HCT116 (cell line): ENCODE measurements at regions not wholly inside any gene's neighbourhood (a gene's known extent, or its start where the extent isn't known, plus 50 kb on each side); places are given as distances from the start of the nearest gene placed in this dataset.

ENCODE experiments used
- ATAC-seq: fragments of 200-7000 bp; cut with Tn5 transposase; 2 replicates; pipeline ENCODE4 v1.9.1; 2020; ENCODE audit warnings: mild to moderate bottlenecking, moderate library complexity
- BruUV-seq: library from RNA; stranded (reverse); fragments of 400-500 nt; replicated peaks from 2 replicates; lab custom pipeline; 2021; lab: Mats Ljungman, UMichigan
- CTCF ChIA-PET: fragments of 300-600 bp; sonication (Branson Sonifier 250); formaldehyde crosslinking; loops from one replicate; lab custom pipeline; 2021; ENCODE audit warnings: antibody characterized with exemption; lab: Charles Lee
- POLR2A ChIA-PET: fragments of 300-600, 350-600 bp; sonication (Branson Sonifier 250); formaldehyde crosslinking; loops from one replicate; lab custom pipeline; 2021; ENCODE audit warnings: antibody characterized with exemption; lab: Charles Lee
- RAD21 ChIA-PET, 2 experiments: fragments of 300-600 bp; sonication (Branson Sonifier 250); formaldehyde crosslinking; loops; one replicate each; lab custom pipeline; 2023; ENCODE audit warnings: low total read pairs in 2 of 2; ENCODE audit not compliant: uncharacterized antibody in 2 of 2, unreplicated experiment in 2 of 2, low non-redundant PET in 1 of 2; lab: Charles Lee
- DNase-seq: peaks from one replicate; pipeline ENCODE4 v3.0.0-alpha.2; 2010; ENCODE audit warnings: low read depth, low spot score
- H2AFZ ChIP-seq: fragments of 200-600 bp; shearing (Covaris generic), sonication (generic); 2 replicates; pipeline ENCODE4 v1.6.1; 2017; ENCODE audit warnings: low read depth, mixed run types, mixed read lengths, antibody characterized with exemption, low read length; ENCODE audit not compliant: poor library complexity, severe bottlenecking
- H3K27ac ChIP-seq: 2 replicates; pipeline ENCODE4 v1.5.1; 2012; ENCODE audit warnings: low read depth, low read length
- H3K27me3 ChIP-seq: fragments of 200-600 bp; sonication (generic); 2 replicates; pipeline ENCODE4 v1.6.1; 2016; ENCODE audit warnings: mixed run types, low read length, mixed read lengths; ENCODE audit not compliant: insufficient read depth
- H3K36me3 ChIP-seq, 2 experiments: fragments of 200-500 bp in 1 of 2; fragments of 200-600 bp in 1 of 2; sonication (Bioruptor generic) in 1 of 2; sonication (generic) in 1 of 2; 2 replicates each; pipeline versions ENCODE4 v1.5.1 to v1.6.1; 2014 to 2016; ENCODE audit warnings: low read length in 2 of 2, inconsistent platforms in 1 of 2, mixed read lengths in 1 of 2, mixed run types in 1 of 2; ENCODE audit not compliant: insufficient read depth in 2 of 2, control insufficient read depth in 1 of 2
- H3K4me1 ChIP-seq, 2 experiments: fragments of 200-600 bp in 1 of 2; sonication (generic) in 1 of 2; 2 replicates each; pipeline versions ENCODE4 v1.5.1 to v1.6.1; 2012 to 2017; ENCODE audit warnings: low read length in 2 of 2, inconsistent platforms in 1 of 2, mild to moderate bottlenecking in 1 of 2, mixed read lengths in 1 of 2, mixed run types in 1 of 2, moderate library complexity in 1 of 2; ENCODE audit not compliant: insufficient read depth in 2 of 2, control insufficient read depth in 1 of 2
- H3K4me2 ChIP-seq: fragments of 200-600 bp; sonication (generic); 2 replicates; pipeline ENCODE4 v1.6.1; 2017; ENCODE audit warnings: mixed run types, low read length, mixed read lengths
- H3K4me3 ChIP-seq, 2 experiments: fragments of 200-600 bp in 1 of 2; sonication (generic) in 1 of 2; replicated peaks in 1 of 2; 2 replicates each; pipeline ENCODE4 v1.5.1; 2011 to 2016; ENCODE audit warnings: low read length in 2 of 2, control low read depth in 1 of 2, low read depth in 1 of 2, mild to moderate bottlenecking in 1 of 2, mixed read lengths in 1 of 2, mixed run types in 1 of 2
- H3K79me2 ChIP-seq: fragments of 200-600 bp; sonication (generic); 2 replicates; pipeline ENCODE4 v1.6.1; 2017; ENCODE audit warnings: mild to moderate bottlenecking, mixed run types, low read length, moderate library complexity, mixed read lengths; ENCODE audit not compliant: insufficient read depth
- H3K9ac ChIP-seq: fragments of 200-600 bp; sonication (generic); 2 replicates; pipeline ENCODE4 v1.6.1; 2016; ENCODE audit warnings: low read length, mixed read lengths
- H3K9me2 ChIP-seq: fragments of 200-600 bp; sonication (generic), shearing (Covaris generic); 2 replicates; pipeline ENCODE4 v1.6.1; 2017; ENCODE audit warnings: mixed run types, mild to moderate bottlenecking, moderate library complexity; ENCODE audit not compliant: insufficient read depth
- H3K9me3 ChIP-seq, 2 experiments: fragments of 200-500 bp in 1 of 2; fragments of 200-600 bp in 1 of 2; sonication (Bioruptor generic) in 1 of 2; sonication (generic) in 1 of 2; 2 replicates each; pipeline ENCODE4 v1.6.1; 2014 to 2017; ENCODE audit warnings: low read length in 2 of 2, mixed read lengths in 2 of 2, inconsistent platforms in 1 of 2, low read depth in 1 of 2, mild to moderate bottlenecking in 1 of 2, mixed run types in 1 of 2, moderate library complexity in 1 of 2; ENCODE audit not compliant: control insufficient read depth in 1 of 2, insufficient read depth in 1 of 2
- H4K20me1 ChIP-seq: fragments of 200-600 bp; sonication (generic), shearing (Covaris generic); 2 replicates; pipeline ENCODE4 v1.6.1; 2017; ENCODE audit warnings: mixed run types, mild to moderate bottlenecking, moderate library complexity; ENCODE audit not compliant: insufficient read depth
- JUND ChIP-seq: IDR thresholded peaks from 2 replicates; pipeline ENCODE4 v1.6.1; 2012
- POLR2A ChIP-seq: IDR thresholded peaks from 2 replicates; pipeline ENCODE4 v1.7.0; 2011; ENCODE audit warnings: borderline replicate concordance; ENCODE audit not compliant: insufficient read depth, insufficient read length; ENCODE audit errors: extremely low read depth
- POLR2AphosphoS5 ChIP-seq: IDR thresholded peaks from 2 replicates; pipeline ENCODE4 v1.6.1; 2011; ENCODE audit warnings: mild to moderate bottlenecking, low read depth, low read length, moderate library complexity
- SIN3A ChIP-seq: IDR thresholded peaks from 2 replicates; pipeline ENCODE4 v1.6.1; 2012; ENCODE audit warnings: low read depth
- SP1 ChIP-seq: IDR thresholded peaks from 2 replicates; pipeline ENCODE4 v1.6.1; 2012; ENCODE audit warnings: low read depth
- SRF ChIP-seq: IDR thresholded peaks from 2 replicates; pipeline ENCODE4 v1.6.1; 2012; ENCODE audit warnings: low read depth
- ZFX ChIP-seq: fragments of 450-650 bp; IDR thresholded peaks from 2 replicates; pipeline ENCODE4 v1.6.1; 2017
- intact Hi-C: fragments of 100-400 bp; cut with micrococcal nuclease; formaldehyde crosslinking; loops from 2 replicates; pipeline ENCODE4 v1.10.0; 2022
- TF ChIP-seq, protein P1 (sequence below): IDR thresholded peaks from 2 replicates; pipeline ENCODE4 v1.6.1; 2011; ENCODE audit warnings: mild to moderate bottlenecking, low read length, moderate library complexity; ENCODE audit not compliant: insufficient replicate concordance; ENCODE audit errors: extremely low read depth
- TF ChIP-seq, protein P2 (sequence below), 3 experiments: fragments of 200-600 bp in 1 of 3; sonication (generic) in 1 of 3; IDR thresholded peaks in 2 of 3; conservative IDR thresholded peaks in 1 of 3; 2 replicates each; pipeline ENCODE4 v1.5.1; 2012 to 2017; ENCODE audit warnings: low read depth in 2 of 3, low read length in 2 of 3, antibody characterized with exemption in 1 of 3, borderline replicate concordance in 1 of 3, control low read depth in 1 of 3, mild to moderate bottlenecking in 1 of 3, mixed read lengths in 1 of 3, mixed run types in 1 of 3, moderate library complexity in 1 of 3; ENCODE audit not compliant: insufficient read depth in 1 of 3
- TF ChIP-seq, protein P3 (sequence below): IDR thresholded peaks from 2 replicates; pipeline ENCODE4 v1.6.1; 2012; ENCODE audit warnings: low read depth

DNA sequence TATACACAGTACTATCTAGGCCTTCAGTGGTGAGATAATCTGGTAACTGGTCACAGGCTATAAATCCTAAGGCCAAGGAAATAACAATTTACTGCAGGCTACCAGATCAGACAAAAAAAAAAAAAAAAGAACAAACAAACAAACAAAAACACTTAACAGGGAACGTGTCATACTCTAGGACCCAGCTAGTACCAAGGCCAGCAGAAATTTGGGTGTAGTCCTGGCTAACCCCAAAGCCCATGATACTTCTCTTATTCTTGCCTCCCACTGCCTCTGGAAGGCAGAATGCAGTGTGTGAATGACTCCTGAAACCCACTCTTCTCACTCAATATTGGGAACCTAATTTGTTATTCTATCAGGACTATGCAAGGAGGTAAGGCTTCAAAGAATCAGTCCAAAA, 53.7 kb upstream of the ST3GAL6 start:
- H3K27ac ChIP-seq, result no peak overlapping the region
- DNase-seq, result no peak
- no peaks in the 10 kb centered on the region for H3K79me2 ChIP-seq
- no peak overlapping the region for H3K4me3 ChIP-seq
- CTCF ChIA-PET, result no interaction called here
- no peaks in the 10 kb centered on the region for H4K20me1 ChIP-seq
- TF ChIP-seq, protein P1, sequence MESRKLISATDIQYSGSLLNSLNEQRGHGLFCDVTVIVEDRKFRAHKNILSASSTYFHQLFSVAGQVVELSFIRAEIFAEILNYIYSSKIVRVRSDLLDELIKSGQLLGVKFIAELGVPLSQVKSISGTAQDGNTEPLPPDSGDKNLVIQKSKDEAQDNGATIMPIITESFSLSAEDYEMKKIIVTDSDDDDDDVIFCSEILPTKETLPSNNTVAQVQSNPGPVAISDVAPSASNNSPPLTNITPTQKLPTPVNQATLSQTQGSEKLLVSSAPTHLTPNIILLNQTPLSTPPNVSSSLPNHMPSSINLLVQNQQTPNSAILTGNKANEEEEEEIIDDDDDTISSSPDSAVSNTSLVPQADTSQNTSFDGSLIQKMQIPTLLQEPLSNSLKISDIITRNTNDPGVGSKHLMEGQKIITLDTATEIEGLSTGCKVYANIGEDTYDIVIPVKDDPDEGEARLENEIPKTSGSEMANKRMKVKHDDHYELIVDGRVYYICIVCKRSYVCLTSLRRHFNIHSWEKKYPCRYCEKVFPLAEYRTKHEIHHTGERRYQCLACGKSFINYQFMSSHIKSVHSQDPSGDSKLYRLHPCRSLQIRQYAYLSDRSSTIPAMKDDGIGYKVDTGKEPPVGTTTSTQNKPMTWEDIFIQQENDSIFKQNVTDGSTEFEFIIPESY, result no peak
- TF ChIP-seq SP1, result no peak
- no peak for TF ChIP-seq JUND
- TF ChIP-seq POLR2A, result no peak
- TF ChIP-seq SRF, result no peak
- TF ChIP-seq, protein P2, sequence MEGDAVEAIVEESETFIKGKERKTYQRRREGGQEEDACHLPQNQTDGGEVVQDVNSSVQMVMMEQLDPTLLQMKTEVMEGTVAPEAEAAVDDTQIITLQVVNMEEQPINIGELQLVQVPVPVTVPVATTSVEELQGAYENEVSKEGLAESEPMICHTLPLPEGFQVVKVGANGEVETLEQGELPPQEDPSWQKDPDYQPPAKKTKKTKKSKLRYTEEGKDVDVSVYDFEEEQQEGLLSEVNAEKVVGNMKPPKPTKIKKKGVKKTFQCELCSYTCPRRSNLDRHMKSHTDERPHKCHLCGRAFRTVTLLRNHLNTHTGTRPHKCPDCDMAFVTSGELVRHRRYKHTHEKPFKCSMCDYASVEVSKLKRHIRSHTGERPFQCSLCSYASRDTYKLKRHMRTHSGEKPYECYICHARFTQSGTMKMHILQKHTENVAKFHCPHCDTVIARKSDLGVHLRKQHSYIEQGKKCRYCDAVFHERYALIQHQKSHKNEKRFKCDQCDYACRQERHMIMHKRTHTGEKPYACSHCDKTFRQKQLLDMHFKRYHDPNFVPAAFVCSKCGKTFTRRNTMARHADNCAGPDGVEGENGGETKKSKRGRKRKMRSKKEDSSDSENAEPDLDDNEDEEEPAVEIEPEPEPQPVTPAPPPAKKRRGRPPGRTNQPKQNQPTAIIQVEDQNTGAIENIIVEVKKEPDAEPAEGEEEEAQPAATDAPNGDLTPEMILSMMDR (IDR thresholded peaks at IDR 0.05 in 2 of 3, conservative IDR thresholded peaks at IDR 0.05 in 1 of 3; ENCODE audit: borderline replicate concordance in 1 of 3, insufficient read depth in 1 of 3, low read depth in 2 of 3, low read length in 2 of 3), result no peak
- TF ChIP-seq SIN3A, result no peak
- TF ChIP-seq, protein P3, sequence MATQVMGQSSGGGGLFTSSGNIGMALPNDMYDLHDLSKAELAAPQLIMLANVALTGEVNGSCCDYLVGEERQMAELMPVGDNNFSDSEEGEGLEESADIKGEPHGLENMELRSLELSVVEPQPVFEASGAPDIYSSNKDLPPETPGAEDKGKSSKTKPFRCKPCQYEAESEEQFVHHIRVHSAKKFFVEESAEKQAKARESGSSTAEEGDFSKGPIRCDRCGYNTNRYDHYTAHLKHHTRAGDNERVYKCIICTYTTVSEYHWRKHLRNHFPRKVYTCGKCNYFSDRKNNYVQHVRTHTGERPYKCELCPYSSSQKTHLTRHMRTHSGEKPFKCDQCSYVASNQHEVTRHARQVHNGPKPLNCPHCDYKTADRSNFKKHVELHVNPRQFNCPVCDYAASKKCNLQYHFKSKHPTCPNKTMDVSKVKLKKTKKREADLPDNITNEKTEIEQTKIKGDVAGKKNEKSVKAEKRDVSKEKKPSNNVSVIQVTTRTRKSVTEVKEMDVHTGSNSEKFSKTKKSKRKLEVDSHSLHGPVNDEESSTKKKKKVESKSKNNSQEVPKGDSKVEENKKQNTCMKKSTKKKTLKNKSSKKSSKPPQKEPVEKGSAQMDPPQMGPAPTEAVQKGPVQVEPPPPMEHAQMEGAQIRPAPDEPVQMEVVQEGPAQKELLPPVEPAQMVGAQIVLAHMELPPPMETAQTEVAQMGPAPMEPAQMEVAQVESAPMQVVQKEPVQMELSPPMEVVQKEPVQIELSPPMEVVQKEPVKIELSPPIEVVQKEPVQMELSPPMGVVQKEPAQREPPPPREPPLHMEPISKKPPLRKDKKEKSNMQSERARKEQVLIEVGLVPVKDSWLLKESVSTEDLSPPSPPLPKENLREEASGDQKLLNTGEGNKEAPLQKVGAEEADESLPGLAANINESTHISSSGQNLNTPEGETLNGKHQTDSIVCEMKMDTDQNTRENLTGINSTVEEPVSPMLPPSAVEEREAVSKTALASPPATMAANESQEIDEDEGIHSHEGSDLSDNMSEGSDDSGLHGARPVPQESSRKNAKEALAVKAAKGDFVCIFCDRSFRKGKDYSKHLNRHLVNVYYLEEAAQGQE, result no peak
- no peak for TF ChIP-seq ZFX
- no peak for TF ChIP-seq POLR2AphosphoS5
- intact Hi-C loops, result no loop called here
- POLR2A ChIA-PET, result no interaction called here
- no peaks in the 10 kb centered on the region for H3K4me1 ChIP-seq
- no peaks in the 10 kb centered on the region for H3K36me3 ChIP-seq
- H3K27me3 ChIP-seq, result no peaks in the 10 kb centered on the region
- no peak overlapping the region for H2AFZ ChIP-seq
- H3K9me3 ChIP-seq, result no peaks in the 10 kb centered on the region
- no peak overlapping the region for H3K4me2 ChIP-seq
- no peak overlapping the region for H3K9ac ChIP-seq
- no peaks in the 10 kb centered on the region for H3K9me2 ChIP-seq
- no peak for ATAC-seq
- no TSS peak for BruUV-seq
- RAD21 ChIA-PET, result no interaction called here
